Astrocyte (in vitro differentiated cells and primary cell): ENCODE measurements at regions not wholly inside any gene's neighbourhood (a gene's known extent, or its start where the extent isn't known, plus 50 kb on each side); places are given as distances from the start of the nearest gene placed in this dataset.

Experiments
- DNase-seq: peaks from one replicate; pipeline ENCODE4 v3.0.0-alpha.2; 2010; ENCODE audit warnings: low read depth
- FAIRE-seq: peaks from 2 replicates; lab custom pipeline; 2011; peaks lifted over from hg19 to GRCh38; lab: Jason Lieb, UNC
- H2AFZ ChIP-seq: 2 replicates; pipeline ENCODE4 v1.6.0; 2012; ENCODE audit warnings: low read depth, low read length, inconsistent platforms
- H3K27ac ChIP-seq: 2 replicates; pipeline ENCODE4 v1.5.1; 2011; ENCODE audit warnings: low read depth, low read length, inconsistent platforms
- H3K27me3 ChIP-seq: 2 replicates; pipeline ENCODE4 v1.6.0; 2011; ENCODE audit warnings: low read length, inconsistent platforms; ENCODE audit not compliant: insufficient read depth
- H3K36me3 ChIP-seq: 2 replicates; pipeline ENCODE4 v1.5.1; 2011; ENCODE audit warnings: low read length, inconsistent platforms; ENCODE audit not compliant: insufficient read depth
- H3K4me1 ChIP-seq: 2 replicates; pipeline ENCODE4 v1.5.1; 2011; ENCODE audit warnings: low read length, inconsistent platforms; ENCODE audit not compliant: insufficient read depth
- H3K4me2 ChIP-seq: 2 replicates; pipeline ENCODE4 v1.6.0; 2012; ENCODE audit warnings: low read length, inconsistent platforms
- H3K4me3 ChIP-seq: 2 replicates; pipeline ENCODE4 v1.5.1; 2011; ENCODE audit warnings: low read depth, mild to moderate bottlenecking, low read length, inconsistent platforms; ENCODE audit not compliant: insufficient read depth
- H3K79me2 ChIP-seq: 2 replicates; pipeline ENCODE4 v1.6.0; 2012; ENCODE audit warnings: mild to moderate bottlenecking, low read length, inconsistent platforms; ENCODE audit not compliant: insufficient read depth
- H3K9ac ChIP-seq: 2 replicates; pipeline ENCODE4 v1.6.0; 2012; ENCODE audit warnings: mild to moderate bottlenecking, low read length, inconsistent platforms
- H3K9me3 ChIP-seq: 2 replicates; pipeline ENCODE4 v1.5.1; 2012; ENCODE audit warnings: low read depth, mild to moderate bottlenecking, low read length, inconsistent platforms; ENCODE audit not compliant: insufficient read depth
- H4K20me1 ChIP-seq: 2 replicates; pipeline ENCODE4 v1.6.0; 2012; ENCODE audit warnings: low read length, inconsistent platforms; ENCODE audit not compliant: insufficient read depth
- H3K27ac Mint-ChIP-seq: one replicate; pipeline ENCODE4 v1.8.0; 2021; ENCODE audit warnings: mild to moderate bottlenecking, mixed read lengths; ENCODE audit not compliant: unreplicated experiment
- H3K27me3 Mint-ChIP-seq: one replicate; pipeline ENCODE4 v1.8.0; 2021; ENCODE audit warnings: low read depth, mixed read lengths; ENCODE audit not compliant: unreplicated experiment
- H3K36me3 Mint-ChIP-seq: one replicate; pipeline ENCODE4 v1.8.0; 2021; ENCODE audit warnings: low read depth, mixed read lengths; ENCODE audit not compliant: unreplicated experiment
- H3K4me1 Mint-ChIP-seq: one replicate; pipeline ENCODE4 v1.8.0; 2021; ENCODE audit warnings: low read depth, mixed read lengths; ENCODE audit not compliant: unreplicated experiment
- H3K4me3 Mint-ChIP-seq: one replicate; pipeline ENCODE4 v1.8.0; 2021; ENCODE audit warnings: mild to moderate bottlenecking, moderate library complexity, mixed read lengths; ENCODE audit not compliant: unreplicated experiment
- H3K9me3 Mint-ChIP-seq: one replicate; pipeline ENCODE4 v1.8.0; 2021; ENCODE audit warnings: mild to moderate bottlenecking, mixed read lengths; ENCODE audit not compliant: unreplicated experiment
- EZH2 ChIP-seq: IDR thresholded peaks from 2 replicates; pipeline ENCODE4 v1.6.1; 2012; ENCODE audit warnings: mild to moderate bottlenecking, low read length, inconsistent platforms; ENCODE audit not compliant: insufficient read depth
- TF ChIP-seq, protein P1 (sequence below): IDR thresholded peaks from 2 replicates; pipeline ENCODE4 v1.5.1; 2011; ENCODE audit warnings: low read depth, mild to moderate bottlenecking, inconsistent platforms, low read length, moderate library complexity; ENCODE audit not compliant: insufficient read depth

DNA sequence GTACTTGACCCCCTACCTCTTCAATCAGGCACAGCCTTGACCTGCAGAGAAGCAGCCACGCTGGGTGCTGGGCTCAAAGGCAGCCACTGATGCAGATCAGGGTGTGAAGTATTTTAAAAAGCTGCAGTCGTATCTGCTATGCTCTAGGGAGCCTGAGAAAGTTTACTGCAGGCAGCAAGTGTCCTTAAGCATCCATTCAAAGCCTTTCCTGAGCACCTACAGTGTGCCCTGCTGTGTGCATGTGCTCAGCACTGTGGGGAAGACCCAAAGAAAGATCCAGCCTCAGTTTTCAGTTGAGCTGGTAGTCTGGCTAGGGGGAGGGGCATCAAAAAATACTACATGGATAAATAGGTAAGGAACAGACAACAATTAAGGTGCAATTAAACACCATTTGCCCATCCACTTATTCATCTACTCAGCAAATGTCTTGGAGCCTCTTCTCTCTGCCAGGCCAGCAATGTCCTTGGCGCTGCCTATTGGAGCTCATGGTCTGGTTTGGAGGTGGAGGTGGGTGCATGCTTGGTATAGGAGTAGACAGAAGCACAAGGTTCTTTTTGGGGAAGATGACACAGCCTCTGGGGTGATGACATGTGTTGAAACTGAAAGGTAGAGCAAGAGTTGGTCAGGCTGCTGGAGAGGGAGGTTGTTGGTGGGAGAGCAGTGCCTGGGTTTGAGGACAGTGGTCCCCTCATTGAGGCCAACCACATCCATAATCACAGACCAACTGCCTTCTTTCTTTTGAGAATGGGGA lies 85.9 kb upstream of the PRR23C start:
- no peak for FAIRE-seq
- H3K27ac Mint-ChIP-seq = no peak overlapping the region

DNA sequence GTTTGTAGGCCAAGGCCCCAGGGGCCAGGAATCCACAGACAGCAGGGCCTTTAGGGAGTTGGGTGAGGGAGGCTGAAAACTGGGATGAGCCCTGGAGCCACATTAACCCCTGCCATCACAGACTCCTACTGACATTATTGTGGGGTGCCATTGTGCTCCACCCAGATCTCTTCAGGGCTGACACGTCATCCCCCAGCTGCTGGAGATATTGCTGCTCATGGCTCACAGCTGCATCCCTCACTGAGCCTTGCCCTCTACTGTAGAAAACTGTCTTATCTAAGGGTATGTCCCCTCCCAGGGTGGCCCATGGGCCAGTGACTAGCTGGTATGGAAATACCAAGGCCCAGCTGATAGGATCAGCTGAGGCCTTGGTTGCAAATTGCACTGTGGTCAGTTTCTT lies 87.3 kb upstream of the PRR23C start:
- TF ChIP-seq EZH2 = no peak
- TF ChIP-seq, protein P1, sequence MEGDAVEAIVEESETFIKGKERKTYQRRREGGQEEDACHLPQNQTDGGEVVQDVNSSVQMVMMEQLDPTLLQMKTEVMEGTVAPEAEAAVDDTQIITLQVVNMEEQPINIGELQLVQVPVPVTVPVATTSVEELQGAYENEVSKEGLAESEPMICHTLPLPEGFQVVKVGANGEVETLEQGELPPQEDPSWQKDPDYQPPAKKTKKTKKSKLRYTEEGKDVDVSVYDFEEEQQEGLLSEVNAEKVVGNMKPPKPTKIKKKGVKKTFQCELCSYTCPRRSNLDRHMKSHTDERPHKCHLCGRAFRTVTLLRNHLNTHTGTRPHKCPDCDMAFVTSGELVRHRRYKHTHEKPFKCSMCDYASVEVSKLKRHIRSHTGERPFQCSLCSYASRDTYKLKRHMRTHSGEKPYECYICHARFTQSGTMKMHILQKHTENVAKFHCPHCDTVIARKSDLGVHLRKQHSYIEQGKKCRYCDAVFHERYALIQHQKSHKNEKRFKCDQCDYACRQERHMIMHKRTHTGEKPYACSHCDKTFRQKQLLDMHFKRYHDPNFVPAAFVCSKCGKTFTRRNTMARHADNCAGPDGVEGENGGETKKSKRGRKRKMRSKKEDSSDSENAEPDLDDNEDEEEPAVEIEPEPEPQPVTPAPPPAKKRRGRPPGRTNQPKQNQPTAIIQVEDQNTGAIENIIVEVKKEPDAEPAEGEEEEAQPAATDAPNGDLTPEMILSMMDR = no peak
- H3K4me1 ChIP-seq = no peaks in the 10 kb centered on the region
- H3K9me3 Mint-ChIP-seq = peaks cover 4% of the 10 kb centered on the region
- H3K4me1 Mint-ChIP-seq = peaks cover 4% of the 10 kb centered on the region
- H3K79me2 ChIP-seq = no peaks in the 10 kb centered on the region
- DNase-seq = no peak
- H3K4me2 ChIP-seq = no peak overlapping the region
- H4K20me1 ChIP-seq = no peaks in the 10 kb centered on the region
- H3K4me3 ChIP-seq = no peak overlapping the region
- H3K9me3 ChIP-seq = no peaks in the 10 kb centered on the region
- no peaks in the 10 kb centered on the region for H3K36me3 Mint-ChIP-seq
- H3K27me3 Mint-ChIP-seq = peaks cover 22% of the 10 kb centered on the region
- no peak overlapping the region for H3K4me3 Mint-ChIP-seq
- H3K27ac ChIP-seq = no peak overlapping the region
- H3K27me3 ChIP-seq = peaks cover 11% of the 10 kb centered on the region
- no peak for FAIRE-seq
- no peak overlapping the region for H3K9ac ChIP-seq
- H3K36me3 ChIP-seq = no peaks in the 10 kb centered on the region
- no peak overlapping the region for H2AFZ ChIP-seq
- no peak overlapping the region for H3K27ac Mint-ChIP-seq

More for the DNA sequence above, 85.9 kb upstream of the PRR23C start:
- H3K4me1 ChIP-seq = no peaks in the 10 kb centered on the region
- H3K36me3 ChIP-seq = no peaks in the 10 kb centered on the region
- H3K36me3 Mint-ChIP-seq = no peaks in the 10 kb centered on the region
- peaks cover 11% of the 10 kb centered on the region for H3K27me3 ChIP-seq
- no peak overlapping the region for H3K27ac ChIP-seq
- H3K9me3 ChIP-seq = no peaks in the 10 kb centered on the region
- no peak overlapping the region for H3K4me3 Mint-ChIP-seq
- H2AFZ ChIP-seq = no peak overlapping the region
- no peaks in the 10 kb centered on the region for H3K79me2 ChIP-seq
- TF ChIP-seq EZH2 = no peak
- TF ChIP-seq, protein P1 = no peak
- DNase-seq = no peak
- H3K27me3 Mint-ChIP-seq = peaks cover 22% of the 10 kb centered on the region
- H3K4me1 Mint-ChIP-seq = peaks cover 5% of the 10 kb centered on the region
- H3K9ac ChIP-seq = no peak overlapping the region
- peaks cover 4% of the 10 kb centered on the region for H3K9me3 Mint-ChIP-seq
- no peak overlapping the region for H3K4me2 ChIP-seq
- no peaks in the 10 kb centered on the region for H4K20me1 ChIP-seq
- no peak overlapping the region for H3K4me3 ChIP-seq

DNA sequence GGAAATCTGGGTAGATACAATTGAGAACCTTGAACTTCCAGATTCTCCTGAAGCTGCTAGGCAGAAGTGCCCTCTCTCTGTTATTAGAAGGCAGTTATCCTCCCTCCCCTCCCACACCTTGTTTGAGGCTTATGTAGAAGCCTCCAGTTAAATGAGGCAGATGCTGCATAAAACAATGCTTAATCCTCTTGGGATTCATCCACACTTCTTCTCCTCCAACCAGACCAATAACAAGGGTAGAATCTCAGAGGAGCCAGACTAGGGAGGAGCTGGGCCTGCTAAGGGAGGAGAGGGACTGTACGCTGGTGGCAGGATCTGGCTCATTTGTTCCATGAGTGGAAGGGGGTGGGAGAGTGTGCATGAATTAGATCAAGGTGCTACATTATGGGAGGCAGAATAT lies 88.3 kb upstream of the PRR23C start:
- no peak overlapping the region for H3K27ac Mint-ChIP-seq
- H3K36me3 Mint-ChIP-seq = no peaks in the 10 kb centered on the region
- FAIRE-seq (no peak), DNase-seq (no peak)
- Histone ChIP-seq H2AFZ (no peak overlapping the region), H3K9ac (no peak overlapping the region), H3K27ac (no peak overlapping the region), H4K20me1 (no peaks in the 10 kb centered on the region), H3K4me2 (no peak overlapping the region), H3K79me2 (no peaks in the 10 kb centered on the region), H3K9me3 (no peaks in the 10 kb centered on the region), H3K27me3 (peaks cover 11% of the 10 kb centered on the region), H3K4me1 (no peaks in the 10 kb centered on the region), H3K4me3 (no peak overlapping the region), H3K36me3 (no peaks in the 10 kb centered on the region)
- H3K27me3 Mint-ChIP-seq = peaks cover 22% of the 10 kb centered on the region
- peaks cover 4% of the 10 kb centered on the region for H3K9me3 Mint-ChIP-seq
- TF ChIP-seq, protein P1 = no peak
- TF ChIP-seq EZH2 = no peak
- no peak overlapping the region for H3K4me3 Mint-ChIP-seq
- no peaks in the 10 kb centered on the region for H3K4me1 Mint-ChIP-seq
